Large intestine (tissue), 3 donors: ENCODE measurements at regions not wholly inside any gene's neighbourhood (a gene's known extent, or its start where the extent isn't known, plus 50 kb on each side); places are given as distances from the start of the nearest gene placed in this dataset.
A peak's percentile ranks its signal among the peaks of the same experiment; 100 is the strongest.

ENCODE experiments used
- DNase-seq, 2 donors: peaks; one replicate each; pipeline versions ENCODE4 v3.0.0 to v3.0.0-alpha.2; 2013
- H3K27ac ChIP-seq: one replicate; pipeline ENCODE4 v1.5.1; 2013; ENCODE audit warnings: low read length
- H3K27me3 ChIP-seq: 2 replicates; pipeline ENCODE4 v1.6.1; 2013; ENCODE audit warnings: low read length; ENCODE audit not compliant: control insufficient read depth, insufficient read depth
- H3K36me3 ChIP-seq: 2 replicates; pipeline ENCODE4 v1.6.1; 2013; ENCODE audit warnings: low read length; ENCODE audit not compliant: control insufficient read depth, insufficient read depth
- H3K4me1 ChIP-seq: one replicate; pipeline ENCODE4 v1.6.1; 2013; ENCODE audit warnings: low read length; ENCODE audit not compliant: control insufficient read depth, insufficient read depth
- H3K4me3 ChIP-seq: one replicate; pipeline ENCODE4 v1.5.1; 2013; ENCODE audit warnings: low read length
- H3K9me3 ChIP-seq: one replicate; pipeline ENCODE4 v1.6.1; 2013; ENCODE audit warnings: mild to moderate bottlenecking, low read depth, low read length, moderate library complexity; ENCODE audit not compliant: control insufficient read depth
- WGBS: methylation state at CpG from one replicate; pipeline ENCODE4 v1.1.5; 2013; ENCODE audit warnings: low lambda C conversion rate; ENCODE audit not compliant: insufficient coverage; 5-methylcytosine and 5-hydroxymethylcytosine counted together

DNA sequence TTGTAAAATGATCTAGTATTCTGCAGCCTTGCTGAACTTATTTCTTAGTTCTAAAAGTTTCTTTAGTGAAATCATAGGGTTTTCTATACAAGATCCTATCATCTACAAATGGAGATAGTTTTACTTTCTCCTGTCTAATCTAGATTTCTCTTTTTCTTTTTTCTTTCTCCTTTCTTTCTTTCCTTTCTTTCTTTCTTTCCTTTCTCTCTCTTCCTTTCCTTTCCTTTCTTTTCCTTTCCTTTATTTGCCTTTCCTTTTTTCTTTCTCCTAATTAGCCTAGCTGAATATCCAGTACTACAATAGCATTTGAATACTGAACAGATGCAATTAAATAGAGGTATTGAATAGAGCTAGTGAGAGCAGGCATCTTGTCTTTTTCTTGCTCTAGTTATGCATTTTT, 186.6 kb upstream of the SPAG17 start:
- H3K9me3 ChIP-seq, result peaks cover 5% of the 10 kb centered on the region

DNA sequence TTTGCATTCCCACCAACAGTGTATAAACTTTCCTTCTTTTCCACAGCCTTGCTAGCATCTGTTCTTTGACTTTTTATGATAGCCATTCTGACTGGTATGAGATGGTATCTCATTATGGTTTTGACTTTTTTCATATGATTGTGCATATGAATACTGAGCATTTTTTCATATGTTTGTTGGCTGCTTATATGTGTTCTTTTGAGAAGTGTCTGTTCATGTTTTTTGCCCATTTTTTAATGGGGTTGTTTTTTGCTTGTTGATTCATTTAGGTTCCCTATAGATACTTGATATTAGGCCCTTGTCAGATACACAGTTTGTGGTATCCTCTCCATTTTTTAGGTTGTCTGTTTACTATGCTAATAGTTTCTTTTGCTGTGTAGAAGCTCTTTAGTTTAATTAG, 185.8 kb upstream of the SPAG17 start:
- H3K4me3 ChIP-seq, result no peak overlapping the region
- no peak overlapping the region for H3K27ac ChIP-seq
- no peak for DNase-seq
- H3K27me3 ChIP-seq, result no peaks in the 10 kb centered on the region
- no peaks in the 10 kb centered on the region for H3K4me1 ChIP-seq
- peaks cover 5% of the 10 kb centered on the region for H3K9me3 ChIP-seq
- H3K36me3 ChIP-seq, result no peaks in the 10 kb centered on the region

More for the DNA sequence above, 186.6 kb upstream of the SPAG17 start:
- no peak for DNase-seq
- no peaks in the 10 kb centered on the region for H3K36me3 ChIP-seq
- H3K27me3 ChIP-seq, result no peaks in the 10 kb centered on the region
- H3K4me3 ChIP-seq, result no peak overlapping the region
- no peak overlapping the region for H3K27ac ChIP-seq
- no peaks in the 10 kb centered on the region for H3K4me1 ChIP-seq

DNA sequence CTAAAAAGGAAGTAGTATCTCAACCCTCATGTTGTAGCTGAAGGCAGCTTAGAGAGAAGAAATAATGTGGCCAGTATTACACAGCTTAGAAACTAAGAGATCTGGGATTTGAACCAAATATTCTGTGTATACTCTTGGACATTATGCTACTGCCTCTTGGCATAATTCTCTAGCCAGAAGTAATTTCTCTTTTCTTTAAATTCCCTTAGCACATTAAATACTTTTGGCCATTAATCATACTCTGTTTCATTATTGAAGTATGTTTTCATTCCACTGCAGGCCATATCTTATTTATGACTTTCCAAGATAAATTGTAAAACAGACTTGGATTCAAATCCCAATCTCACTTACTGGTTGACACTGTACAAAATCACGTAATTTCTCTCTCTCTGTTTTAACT, 181.3 kb upstream of the SPAG17 start:
- H3K27ac ChIP-seq, result no peak overlapping the region
- peaks cover 8% of the 10 kb centered on the region for H3K9me3 ChIP-seq
- WGBS, result no CpG with 5 or more reads among the region's 1 CpG
- no peak for DNase-seq
- no peaks in the 10 kb centered on the region for H3K27me3 ChIP-seq
- no peak overlapping the region for H3K4me3 ChIP-seq
- no peaks in the 10 kb centered on the region for H3K36me3 ChIP-seq
- no peaks in the 10 kb centered on the region for H3K4me1 ChIP-seq

DNA sequence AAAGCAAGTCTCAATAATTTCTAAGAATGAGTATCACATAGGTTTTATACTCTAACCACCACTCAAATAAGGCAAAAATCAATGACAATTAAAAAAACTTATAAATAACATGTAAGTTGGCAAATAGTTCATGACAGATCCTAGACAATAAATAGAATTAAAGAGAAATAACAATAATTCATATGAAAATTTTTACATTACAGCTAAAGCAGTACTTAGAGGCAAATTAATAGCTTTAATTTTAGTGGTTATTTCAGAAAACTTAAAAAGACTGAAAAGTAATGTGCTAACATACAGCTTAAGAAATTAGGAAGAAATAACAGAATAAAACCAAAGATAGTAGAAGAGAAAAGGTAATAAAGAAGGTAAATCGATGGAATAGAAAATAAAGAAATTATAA, 179.9 kb upstream of the SPAG17 start:
- H3K27me3 ChIP-seq, result no peaks in the 10 kb centered on the region
- WGBS, result 73% methylated on average over 1 of the region's 1 CpG
- peaks cover 8% of the 10 kb centered on the region for H3K9me3 ChIP-seq
- no peak overlapping the region for H3K27ac ChIP-seq
- H3K4me1 ChIP-seq, result no peaks in the 10 kb centered on the region
- no peak overlapping the region for H3K4me3 ChIP-seq
- H3K36me3 ChIP-seq, result no peaks in the 10 kb centered on the region
- no peak for DNase-seq

DNA sequence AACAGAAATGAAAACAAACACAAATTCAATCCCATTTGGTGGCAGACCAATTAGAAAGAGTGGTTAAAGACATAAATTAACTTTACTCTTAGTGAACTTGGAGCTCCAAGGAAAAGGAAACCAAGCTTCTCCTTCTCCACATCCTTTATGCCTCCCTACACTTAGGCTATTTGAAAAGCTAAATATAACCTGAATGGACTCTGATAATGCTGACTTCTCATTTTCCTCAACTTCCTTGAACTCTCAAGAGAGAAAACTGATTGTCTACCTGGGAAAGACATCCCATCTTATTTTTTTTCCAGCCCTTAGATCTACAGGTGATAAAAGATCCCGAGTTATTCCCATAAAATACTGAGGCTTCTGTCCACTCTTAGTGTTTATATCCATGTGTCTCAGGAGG, 178.4 kb upstream of the SPAG17 start:
- peaks cover 8% of the 10 kb centered on the region for H3K9me3 ChIP-seq
- WGBS, result no CpG with 5 or more reads among the region's 1 CpG
- DNase-seq, result no peak
- H3K4me1 ChIP-seq, result no peaks in the 10 kb centered on the region
- no peaks in the 10 kb centered on the region for H3K27me3 ChIP-seq
- no peak overlapping the region for H3K4me3 ChIP-seq
- H3K27ac ChIP-seq, result no peak overlapping the region
- H3K36me3 ChIP-seq, result no peaks in the 10 kb centered on the region

DNA sequence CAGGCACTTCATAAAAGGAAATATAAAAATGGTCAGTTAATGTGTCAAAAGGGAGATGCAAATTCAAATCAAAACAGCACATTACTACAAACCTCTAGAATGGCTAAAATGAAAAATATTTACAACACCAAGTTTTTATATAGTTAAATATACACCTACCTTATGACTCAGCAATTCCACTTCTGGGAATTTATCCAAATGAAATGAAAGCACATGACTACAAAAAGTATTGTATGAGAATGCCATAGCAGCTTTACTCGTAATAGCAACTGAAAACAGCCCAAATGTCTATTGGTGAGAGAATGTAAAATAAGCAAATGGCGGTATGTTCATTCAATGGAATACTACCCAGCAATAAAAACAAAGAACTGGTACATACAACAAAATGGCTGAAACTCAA, 175.8 kb upstream of the SPAG17 start:
- no peak overlapping the region for H3K27ac ChIP-seq
- H3K36me3 ChIP-seq, result no peaks in the 10 kb centered on the region
- no peak for DNase-seq
- H3K4me1 ChIP-seq, result no peaks in the 10 kb centered on the region
- 100% methylated on average over 1 of the region's 2 CpGs for WGBS
- no peak overlapping the region for H3K4me3 ChIP-seq
- H3K9me3 ChIP-seq, result peaks cover 8% of the 10 kb centered on the region
- H3K27me3 ChIP-seq, result no peaks in the 10 kb centered on the region

DNA sequence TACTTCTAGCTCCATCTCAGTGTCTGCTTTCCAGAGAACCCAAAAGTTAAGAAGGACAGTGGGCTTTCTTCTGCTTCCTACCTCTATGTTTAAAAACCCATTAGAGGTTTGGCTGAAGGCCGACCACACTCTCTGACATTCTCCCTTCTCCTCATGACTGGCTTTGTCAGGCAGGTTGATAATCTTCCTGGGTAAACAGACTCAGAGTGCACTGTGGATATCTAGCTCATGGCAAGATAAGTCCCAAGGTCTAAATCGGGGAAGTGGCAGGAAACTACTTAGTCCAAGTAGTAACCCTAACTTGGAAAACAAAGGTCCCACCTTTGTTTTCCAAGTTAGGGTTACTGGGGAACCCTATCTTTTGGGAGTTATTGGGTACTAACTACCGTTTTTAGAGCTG, 161.9 kb upstream of the SPAG17 start:
- Histone ChIP-seq H3K36me3 (no peaks in the 10 kb centered on the region), H3K9me3 (no peaks in the 10 kb centered on the region), H3K27me3 (no peaks in the 10 kb centered on the region), H3K27ac (no peak overlapping the region), H3K4me1 (peaks cover 5% of the 10 kb centered on the region), H3K4me3 (no peak overlapping the region)
- WGBS, result no CpG with 5 or more reads among the region's 3 CpGs
- DNase-seq, result peak; percentile 31 to 79

DNA sequence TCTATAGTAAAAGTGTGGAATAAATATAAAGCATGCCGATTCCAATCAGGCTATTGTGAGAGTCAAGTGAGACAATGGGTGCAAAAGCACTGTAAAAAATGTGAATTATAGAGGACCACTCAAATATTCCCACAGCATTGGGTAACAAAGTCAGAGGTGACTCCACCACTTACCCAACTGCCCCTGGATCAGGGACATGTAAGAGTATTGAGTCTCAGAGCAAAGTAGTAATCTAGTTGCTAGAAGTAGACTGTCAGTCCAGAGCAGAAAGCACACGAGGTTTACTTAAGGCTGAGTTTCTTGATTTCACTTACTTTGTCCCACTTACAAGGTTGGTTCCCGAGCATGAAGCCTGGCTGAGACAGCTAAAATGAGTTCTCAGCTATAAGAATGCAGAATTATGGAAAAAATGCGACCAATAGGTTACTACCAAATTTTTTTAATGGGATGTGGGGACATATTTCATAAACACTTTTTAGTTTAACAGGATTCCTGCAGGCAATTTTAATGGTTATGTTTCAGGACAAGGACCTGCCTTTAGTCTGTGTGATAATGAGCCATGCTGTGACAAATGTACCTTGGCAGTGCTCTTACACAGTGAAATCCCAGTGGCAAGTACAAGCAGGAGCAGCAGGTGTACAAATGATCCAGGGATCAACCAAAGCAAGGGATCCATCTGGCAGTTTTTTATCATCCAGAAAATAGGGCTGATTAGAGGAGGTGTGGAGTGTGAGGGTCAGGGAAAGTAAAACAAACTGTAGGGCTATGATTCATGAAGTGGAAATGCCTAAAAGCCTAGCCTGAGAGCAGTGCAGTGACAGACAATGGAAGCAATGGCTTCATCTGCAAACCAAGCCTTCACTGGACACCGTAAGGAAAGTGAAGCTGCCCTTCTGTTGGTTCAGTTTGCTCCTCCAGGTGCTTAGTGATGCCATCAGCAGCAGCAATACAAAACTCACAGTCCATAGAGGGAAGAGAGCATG, 156.2 kb upstream of the SPAG17 start:
- WGBS, result no CpG with 5 or more reads among the region's 5 CpGs
- no peak overlapping the region for H3K4me3 ChIP-seq

DNA sequence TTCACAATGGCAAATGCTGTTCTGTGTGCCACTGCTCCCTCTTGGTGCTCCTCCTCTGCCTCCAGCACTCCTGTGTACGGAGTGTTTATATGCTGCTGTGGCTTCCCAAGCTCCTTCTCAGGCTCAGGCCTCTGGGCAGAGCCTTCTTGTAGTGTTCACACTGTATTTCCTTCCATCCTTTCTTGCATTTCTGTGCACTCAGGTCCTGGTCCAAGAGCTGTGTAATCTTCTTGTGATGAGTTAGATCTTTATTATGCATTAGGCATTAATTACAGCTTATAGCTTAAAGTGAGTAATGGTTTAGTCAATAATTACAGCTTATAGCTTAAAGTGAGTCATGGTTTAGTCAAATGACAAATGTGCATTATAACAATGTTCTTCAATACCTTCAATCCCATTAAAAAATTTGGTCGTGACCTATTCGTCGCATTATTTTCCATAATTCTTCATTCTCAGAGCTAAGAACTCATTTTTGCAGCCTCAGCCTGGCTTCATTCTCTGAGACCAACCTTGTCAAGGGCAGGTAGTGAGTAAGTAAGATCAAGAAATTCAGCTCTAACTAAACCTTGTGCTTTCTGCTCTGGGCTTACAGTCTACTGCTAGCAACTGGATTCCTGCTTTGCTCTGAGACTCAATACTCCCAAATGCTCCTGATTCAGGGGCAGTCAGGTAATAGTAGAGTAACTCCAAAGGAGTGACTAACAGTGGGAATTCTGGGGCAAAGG, 154.5 kb upstream of the SPAG17 start:
- H3K27ac ChIP-seq, result no peak overlapping the region
- WGBS, result 93% methylated on average over 3 of the region's 4 CpGs
- H3K4me1 ChIP-seq, result no peaks in the 10 kb centered on the region
- H3K4me3 ChIP-seq, result no peak overlapping the region
- DNase-seq, result no peak
- no peaks in the 10 kb centered on the region for H3K36me3 ChIP-seq
- no peaks in the 10 kb centered on the region for H3K27me3 ChIP-seq
- no peaks in the 10 kb centered on the region for H3K9me3 ChIP-seq

More for the DNA sequence above, 156.2 kb upstream of the SPAG17 start:
- no peak for DNase-seq
- Histone ChIP-seq H3K27ac (no peak overlapping the region), H3K4me1 (no peaks in the 10 kb centered on the region), H3K9me3 (no peaks in the 10 kb centered on the region), H3K36me3 (no peaks in the 10 kb centered on the region), H3K27me3 (no peaks in the 10 kb centered on the region)

DNA sequence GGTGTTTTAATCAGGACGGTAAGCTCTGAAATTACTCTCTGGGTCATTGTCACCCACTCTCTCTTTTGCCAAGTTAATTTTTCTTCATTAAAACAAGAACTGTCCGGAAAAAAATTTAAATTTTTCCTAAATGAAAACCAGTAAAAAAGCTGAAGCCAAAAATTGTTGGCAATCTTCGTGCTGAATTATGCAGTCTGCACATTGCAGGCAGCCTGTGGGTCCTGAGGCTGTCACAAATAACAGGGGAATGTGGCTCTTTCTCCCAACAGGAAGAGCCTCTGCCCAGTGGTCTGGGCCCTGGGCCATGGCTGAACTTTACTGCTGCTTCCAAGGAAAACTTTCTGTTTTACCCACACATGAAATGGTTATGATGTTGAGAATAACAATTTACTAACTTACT, 153.9 kb upstream of the SPAG17 start:
- DNase-seq, result no peak
- no peak overlapping the region for H3K4me3 ChIP-seq
- no peaks in the 10 kb centered on the region for H3K27me3 ChIP-seq
- H3K9me3 ChIP-seq, result no peaks in the 10 kb centered on the region
- 92% methylated on average over 2 of the region's 3 CpGs for WGBS
- H3K4me1 ChIP-seq, result no peaks in the 10 kb centered on the region
- H3K27ac ChIP-seq, result no peak overlapping the region
- H3K36me3 ChIP-seq, result no peaks in the 10 kb centered on the region
